HUES48 (cell line): ENCODE measurements at regions not wholly inside any gene's neighbourhood (a gene's known extent, or its start where the extent isn't known, plus 50 kb on each side); places are given as distances from the start of the nearest gene placed in this dataset.
"Not testable (repeated sequence)": the region's sequence is repeated elsewhere in the genome, so short reads cannot be mapped to it uniquely, and the experiment has no call there.

Experiments
- H3K27ac ChIP-seq: one replicate; pipeline ENCODE4 v1.7.0; 2013; ENCODE audit warnings: low read depth, low read length, inconsistent platforms
- H3K27me3 ChIP-seq: 2 replicates; pipeline ENCODE4 v1.6.1; 2013; ENCODE audit warnings: mild to moderate bottlenecking, low read length; ENCODE audit not compliant: control insufficient read depth, insufficient read depth
- H3K36me3 ChIP-seq: 2 replicates; pipeline ENCODE4 v1.6.1; 2013; ENCODE audit warnings: low read length; ENCODE audit not compliant: control insufficient read depth, insufficient read depth
- H3K4me1 ChIP-seq: 2 replicates; pipeline ENCODE4 v1.6.1; 2013; ENCODE audit warnings: mild to moderate bottlenecking, low read length; ENCODE audit not compliant: control insufficient read depth, insufficient read depth
- H3K4me3 ChIP-seq: 2 replicates; pipeline ENCODE4 v1.5.1; 2013; ENCODE audit warnings: mild to moderate bottlenecking, low read depth, low read length
- H3K9ac ChIP-seq: 2 replicates; pipeline ENCODE4 v1.6.1; 2013; ENCODE audit warnings: mild to moderate bottlenecking, low read depth, low read length, moderate library complexity
- H3K9me3 ChIP-seq: 2 replicates; pipeline ENCODE4 v1.6.1; 2013; ENCODE audit warnings: low read length; ENCODE audit not compliant: control insufficient read depth, insufficient read depth

- Histone ChIP-seq H3K4me1 (0 out of 2 replicates have a peak, but pooled peaks cover 3% of the 10 kb centered on the region), H3K4me3 (no peak overlapping the region), H3K27me3 (no peaks in the 10 kb centered on the region), H3K36me3 (no peaks in the 10 kb centered on the region), H3K27ac (no peak overlapping the region), H3K9me3 (no peaks in the 10 kb centered on the region), H3K9ac (no peak overlapping the region)
Measured at GRCh38 chr10:2543974-2544373, 523.4 kb upstream of the PFKP start.

- no peak overlapping the region for H3K9ac ChIP-seq
- no peaks in the 10 kb centered on the region for H3K27me3 ChIP-seq
- H3K36me3 ChIP-seq, result no peaks in the 10 kb centered on the region
- 0 out of 2 replicates have a peak, but pooled peaks cover 3% of the 10 kb centered on the region for H3K4me1 ChIP-seq
- H3K9me3 ChIP-seq, result no peaks in the 10 kb centered on the region
- H3K27ac ChIP-seq, result no peak overlapping the region
- no peak overlapping the region for H3K4me3 ChIP-seq
Measured at GRCh38 chr10:2543142-2543886, 524.0 kb upstream of the PFKP start.

DNA sequence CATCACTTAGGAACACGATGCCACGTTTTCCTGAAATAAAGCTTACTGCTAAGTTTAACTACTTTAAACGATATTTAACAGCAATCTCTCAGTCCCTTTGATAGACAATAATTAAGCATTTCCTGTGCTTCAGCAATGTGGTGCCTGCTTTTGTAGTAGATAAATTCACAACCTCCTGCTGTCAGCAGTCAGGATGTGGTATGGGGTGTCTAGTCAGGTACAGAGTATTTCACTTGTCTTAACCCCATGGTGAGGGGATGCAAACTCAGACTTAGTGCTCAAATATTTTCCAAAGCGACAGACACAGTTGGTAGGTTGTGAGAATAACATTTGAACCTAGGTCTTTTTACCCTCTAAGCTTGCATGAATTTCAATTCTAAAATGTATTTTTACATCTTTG is 526.2 kb upstream of the PFKP start:
- Histone ChIP-seq H3K27ac (no peak overlapping the region), H3K9me3 (peaks cover 14% of the 10 kb centered on the region), H3K9ac (no peak overlapping the region), H3K36me3 (no peaks in the 10 kb centered on the region), H3K27me3 (no peaks in the 10 kb centered on the region), H3K4me1 (0 out of 2 replicates have a peak, but pooled peaks cover 3% of the 10 kb centered on the region), H3K4me3 (no peak overlapping the region)

GRCh38 chr10:2529945-2530344 is 537.4 kb upstream of the PFKP start:
- Histone ChIP-seq H3K4me1 (no peaks in the 10 kb centered on the region), H3K27ac (no peak overlapping the region), H3K27me3 (no peaks in the 10 kb centered on the region), H3K36me3 (no peaks in the 10 kb centered on the region), H3K9ac (no peak overlapping the region), H3K4me3 (no peak overlapping the region), H3K9me3 (peaks cover 19% of the 10 kb centered on the region)

DNA sequence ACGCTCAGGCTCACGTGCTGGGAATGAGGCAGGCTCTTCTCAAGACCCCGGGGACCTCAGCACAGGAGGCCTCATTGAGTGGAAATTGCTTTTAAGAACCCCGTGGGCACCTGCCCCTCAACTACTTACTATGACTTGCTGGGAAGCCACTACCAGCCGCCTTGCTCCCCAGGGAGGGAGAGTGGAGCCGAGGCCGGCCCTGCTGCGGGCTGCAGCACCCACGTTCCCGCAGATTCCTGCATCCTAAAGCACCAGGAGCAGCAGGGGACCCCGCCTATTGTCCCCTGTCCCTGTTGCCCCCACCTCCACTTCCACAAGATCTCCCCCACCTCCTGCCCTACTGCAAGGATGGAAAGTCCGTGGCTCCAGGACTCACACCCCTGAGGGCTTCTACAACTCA is 541.6 kb upstream of the PFKP start:
- H3K4me1 ChIP-seq, result no peaks in the 10 kb centered on the region
- H3K4me3 ChIP-seq, result no peak overlapping the region
- H3K27me3 ChIP-seq, result no peaks in the 10 kb centered on the region
- H3K36me3 ChIP-seq, result no peaks in the 10 kb centered on the region
- no peak overlapping the region for H3K27ac ChIP-seq
- no peaks in the 10 kb centered on the region for H3K9me3 ChIP-seq
- no peak overlapping the region for H3K9ac ChIP-seq

GRCh38 chr10:2519139-2519538 is 548.2 kb upstream of the PFKP start:
- no peaks in the 10 kb centered on the region for H3K4me1 ChIP-seq
- H3K27ac ChIP-seq, result no peak overlapping the region
- H3K4me3 ChIP-seq, result no peak overlapping the region
- no peaks in the 10 kb centered on the region for H3K36me3 ChIP-seq
- no peaks in the 10 kb centered on the region for H3K9me3 ChIP-seq
- no peaks in the 10 kb centered on the region for H3K27me3 ChIP-seq
- H3K9ac ChIP-seq, result no peak overlapping the region

- Histone ChIP-seq H3K36me3 (no peaks in the 10 kb centered on the region), H3K9me3 (no peaks in the 10 kb centered on the region), H3K27ac (no peak overlapping the region), H3K4me1 (no peaks in the 10 kb centered on the region), H3K27me3 (no peaks in the 10 kb centered on the region), H3K4me3 (no peak overlapping the region), H3K9ac (no peak overlapping the region)
Measured at GRCh38 chr10:2509081-2509531, 558.2 kb upstream of the PFKP start.

GRCh38 chr10:2501366-2501940 is 565.9 kb upstream of the PFKP start:
- not testable (repeated sequence) for H3K9me3 ChIP-seq, H3K4me1 ChIP-seq, H3K27me3 ChIP-seq, H3K4me3 ChIP-seq, H3K36me3 ChIP-seq, H3K9ac ChIP-seq, H3K27ac ChIP-seq

DNA sequence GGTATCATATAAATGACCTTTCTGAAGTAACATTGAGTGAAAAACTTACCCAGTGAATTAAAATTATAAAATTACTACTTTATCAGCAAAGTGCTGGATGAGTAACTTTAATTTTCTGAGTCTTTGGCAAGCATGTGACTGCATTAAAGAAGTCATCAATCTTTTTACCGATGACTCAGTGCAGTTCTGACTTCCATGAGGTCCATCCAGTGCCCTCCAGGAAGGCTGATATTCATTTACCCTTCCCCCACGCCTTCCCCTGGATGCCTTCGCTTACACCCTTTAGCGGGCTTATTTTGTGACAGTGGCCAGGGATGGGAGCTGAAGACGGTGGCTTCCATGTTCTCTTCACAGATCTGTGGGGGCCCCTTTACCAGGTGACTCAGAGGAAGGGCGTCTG is 572.9 kb upstream of the PFKP start:
- H3K36me3 ChIP-seq, result no peaks in the 10 kb centered on the region
- no peaks in the 10 kb centered on the region for H3K4me1 ChIP-seq
- H3K9ac ChIP-seq, result no peak overlapping the region
- H3K9me3 ChIP-seq, result no peaks in the 10 kb centered on the region
- no peak overlapping the region for H3K4me3 ChIP-seq
- no peaks in the 10 kb centered on the region for H3K27me3 ChIP-seq
- no peak overlapping the region for H3K27ac ChIP-seq

DNA sequence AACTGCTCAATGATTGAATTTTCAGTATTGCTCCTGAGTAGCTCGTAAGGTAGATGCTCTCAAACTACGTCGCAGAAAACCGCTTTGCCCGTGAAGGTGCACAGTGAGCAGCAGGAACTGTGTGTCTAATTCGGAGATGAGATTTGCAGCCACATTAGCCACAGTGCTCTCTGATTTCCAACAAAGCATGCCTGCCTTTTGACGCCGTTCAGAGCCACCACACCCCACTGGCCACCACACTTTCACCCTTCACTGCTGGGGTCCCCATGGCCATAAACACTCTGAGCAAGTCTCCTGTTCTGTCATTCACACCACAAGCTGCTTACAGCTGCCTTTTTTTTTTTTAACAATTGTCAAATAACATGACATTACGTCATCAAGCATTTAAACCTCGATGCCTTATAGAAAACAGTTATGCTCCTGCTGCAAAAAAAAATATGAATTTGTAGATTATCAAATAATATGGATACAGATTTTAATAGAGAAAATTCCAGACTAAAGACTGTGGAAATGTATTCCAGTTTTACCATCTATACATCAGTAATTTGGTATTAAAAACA is 578.8 kb upstream of the PFKP start:
- no peak overlapping the region for H3K9ac ChIP-seq
- H3K27me3 ChIP-seq, result no peaks in the 10 kb centered on the region
- no peaks in the 10 kb centered on the region for H3K36me3 ChIP-seq
- H3K4me3 ChIP-seq, result no peak overlapping the region
- no peaks in the 10 kb centered on the region for H3K4me1 ChIP-seq
- H3K27ac ChIP-seq, result no peak overlapping the region
- H3K9me3 ChIP-seq, result no peaks in the 10 kb centered on the region

- no peaks in the 10 kb centered on the region for H3K4me1 ChIP-seq
- no peak overlapping the region for H3K9ac ChIP-seq
- H3K4me3 ChIP-seq, result no peak overlapping the region
- no peaks in the 10 kb centered on the region for H3K27me3 ChIP-seq
- no peaks in the 10 kb centered on the region for H3K9me3 ChIP-seq
- H3K36me3 ChIP-seq, result no peaks in the 10 kb centered on the region
- no peak overlapping the region for H3K27ac ChIP-seq
Measured at GRCh38 chr10:2487921-2488320, 579.4 kb upstream of the PFKP start.
